Fibroblast of villous mesenchyme (primary cell): ENCODE measurements at regions not wholly inside any gene's neighbourhood (a gene's known extent, or its start where the extent isn't known, plus 50 kb on each side); places are given as distances from the start of the nearest gene placed in this dataset.

ENCODE experiments used
- DNase-seq: peaks from one replicate; pipeline ENCODE4 v3.0.0-alpha.2; 2010; ENCODE audit warnings: low read depth
- H3K4me3 ChIP-seq: 2 replicates; pipeline ENCODE4 v1.5.1; 2011; ENCODE audit warnings: low read depth, mild to moderate bottlenecking, low read length
- CTCF ChIP-seq: IDR thresholded peaks from 2 replicates; pipeline ENCODE4 v1.5.1; 2012; ENCODE audit warnings: low read depth, mild to moderate bottlenecking, low read length; ENCODE audit not compliant: insufficient read depth

- DNase-seq = no peak
- H3K4me3 ChIP-seq = no peak overlapping the region
- no peak for TF ChIP-seq CTCF
Measured at GRCh38 chr5:145350513-145350912, 484.6 kb downstream of the PRELID2 start.

GRCh38 chr5:145347026-145347616 lies 488.0 kb downstream of the PRELID2 start:
- H3K4me3 ChIP-seq = no peak overlapping the region
- DNase-seq = peak; percentile 72
- TF ChIP-seq CTCF = peak; percentile 87

- DNase-seq = no peak
- TF ChIP-seq CTCF = no peak
- no peak overlapping the region for H3K4me3 ChIP-seq
Measured at GRCh38 chr5:145345511-145346287, 489.4 kb downstream of the PRELID2 start.

GRCh38 chr5:145341842-145342241 lies 493.3 kb downstream of the PRELID2 start:
- no peak overlapping the region for H3K4me3 ChIP-seq
- TF ChIP-seq CTCF = no peak
- DNase-seq = no peak

GRCh38 chr5:145340099-145340498 lies 495.0 kb downstream of the PRELID2 start:
- TF ChIP-seq CTCF = no peak
- no peak for DNase-seq
- H3K4me3 ChIP-seq = no peak overlapping the region

- peak; percentile 54 for DNase-seq
- TF ChIP-seq CTCF = no peak
Measured at GRCh38 chr5:145324767-145325479, 510.2 kb downstream of the PRELID2 start.

More at GRCh38 chr5:145324767-145325479, 510.2 kb downstream of the PRELID2 start:
- H3K4me3 ChIP-seq = no peak overlapping the region
